HG02610 (cell line): ENCODE measurements at regions not wholly inside any gene's neighbourhood (a gene's known extent, or its start where the extent isn't known, plus 50 kb on each side); places are given as distances from the start of the nearest gene placed in this dataset.

Source experiments
- ATAC-seq: cut with Tn5 transposase; IDR thresholded peaks from one replicate; pipeline ENCODE4 v1.9.1; 2021; ENCODE audit warnings: mild to moderate bottlenecking, moderate library complexity; ENCODE audit not compliant: unreplicated experiment

GRCh38 chr12:77319166-77319565 lies 253.8 kb upstream of the E2F7 start:
- no peak for ATAC-seq

- ATAC-seq, result no peak
Observed at GRCh38 chr12:77315407-77315806, 250.0 kb upstream of the E2F7 start.

GRCh38 chr12:77314378-77315052 lies 249.1 kb upstream of the E2F7 start:
- ATAC-seq, result no peak

- ATAC-seq, result no peak
Observed at GRCh38 chr12:77308056-77308455, 242.7 kb upstream of the E2F7 start.

- ATAC-seq, result no peak
Observed at GRCh38 chr12:77300811-77301210, 235.4 kb upstream of the E2F7 start.

GRCh38 chr12:77299910-77300669 lies 234.7 kb upstream of the E2F7 start:
- no peak for ATAC-seq

- ATAC-seq, result no peak
Observed at GRCh38 chr12:77299001-77299400, 233.6 kb upstream of the E2F7 start.

GRCh38 chr12:77294016-77294415 lies 228.6 kb upstream of the E2F7 start:
- ATAC-seq, result no peak

- no peak for ATAC-seq
Observed at GRCh38 chr12:77274926-77275325, 209.6 kb upstream of the E2F7 start.

- ATAC-seq, result no peak
Observed at GRCh38 chr12:77273898-77274297, 208.5 kb upstream of the E2F7 start.

- no peak for ATAC-seq
Observed at GRCh38 chr12:77256956-77257355, 191.6 kb upstream of the E2F7 start.

GRCh38 chr12:77253321-77253720 lies 188.0 kb upstream of the E2F7 start:
- no peak for ATAC-seq

GRCh38 chr12:77251799-77252198 lies 186.4 kb upstream of the E2F7 start:
- no peak for ATAC-seq

- no peak for ATAC-seq
Observed at GRCh38 chr12:77249892-77250291, 184.5 kb upstream of the E2F7 start.

GRCh38 chr12:77248036-77248435 lies 182.7 kb upstream of the E2F7 start:
- ATAC-seq, result no peak

- no peak for ATAC-seq
Observed at GRCh38 chr12:77247542-77247941, 182.2 kb upstream of the E2F7 start.

- no peak for ATAC-seq
Observed at GRCh38 chr12:77243345-77243744, 178.0 kb upstream of the E2F7 start.

- no peak for ATAC-seq
Observed at GRCh38 chr12:77239617-77240016, 174.2 kb upstream of the E2F7 start.

- ATAC-seq, result no peak
Observed at GRCh38 chr12:77238335-77238734, 173.0 kb upstream of the E2F7 start.

- ATAC-seq, result no peak
Observed at GRCh38 chr12:77237896-77238295, 172.5 kb upstream of the E2F7 start.

- no peak for ATAC-seq
Observed at GRCh38 chr12:77236066-77236465, 170.7 kb upstream of the E2F7 start.

- ATAC-seq, result no peak
Observed at GRCh38 chr12:77232045-77232444, 166.7 kb upstream of the E2F7 start.

GRCh38 chr12:77231501-77231918 lies 166.1 kb upstream of the E2F7 start:
- ATAC-seq, result no peak
